ENCODE measurements at regions not wholly inside any gene's neighbourhood (a gene's known extent, or its start where the extent isn't known, plus 50 kb on each side); places are given as distances from the start of the nearest gene placed in this dataset.

DNA sequence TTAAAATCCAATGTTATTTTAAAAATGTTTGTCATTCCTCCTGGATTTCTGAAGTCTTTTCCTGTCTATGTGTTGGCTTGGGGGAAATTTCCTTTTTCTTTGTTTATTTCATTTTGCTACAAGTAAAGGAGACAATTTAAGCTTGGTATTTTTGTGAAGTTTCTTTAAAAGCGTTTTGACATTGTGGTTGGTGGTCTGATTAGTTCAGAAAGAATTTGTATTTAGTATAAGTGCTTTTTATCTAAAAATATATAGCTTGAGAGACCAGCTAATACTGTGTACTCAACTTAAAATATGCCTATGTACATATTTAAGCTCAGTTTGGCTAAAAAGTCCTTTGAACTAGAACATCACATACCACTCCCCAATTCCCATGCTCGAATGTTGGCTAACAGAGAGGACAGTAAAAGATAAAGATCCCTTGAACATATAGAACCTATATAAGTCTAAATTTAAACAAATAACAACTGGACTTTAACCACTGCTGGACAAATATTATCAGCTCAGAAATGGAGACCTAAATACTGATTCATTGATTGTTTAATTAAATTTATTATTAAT lies 237.6 kb downstream of the TLE4 start:
- TF ChIP-seq, protein P1, sequence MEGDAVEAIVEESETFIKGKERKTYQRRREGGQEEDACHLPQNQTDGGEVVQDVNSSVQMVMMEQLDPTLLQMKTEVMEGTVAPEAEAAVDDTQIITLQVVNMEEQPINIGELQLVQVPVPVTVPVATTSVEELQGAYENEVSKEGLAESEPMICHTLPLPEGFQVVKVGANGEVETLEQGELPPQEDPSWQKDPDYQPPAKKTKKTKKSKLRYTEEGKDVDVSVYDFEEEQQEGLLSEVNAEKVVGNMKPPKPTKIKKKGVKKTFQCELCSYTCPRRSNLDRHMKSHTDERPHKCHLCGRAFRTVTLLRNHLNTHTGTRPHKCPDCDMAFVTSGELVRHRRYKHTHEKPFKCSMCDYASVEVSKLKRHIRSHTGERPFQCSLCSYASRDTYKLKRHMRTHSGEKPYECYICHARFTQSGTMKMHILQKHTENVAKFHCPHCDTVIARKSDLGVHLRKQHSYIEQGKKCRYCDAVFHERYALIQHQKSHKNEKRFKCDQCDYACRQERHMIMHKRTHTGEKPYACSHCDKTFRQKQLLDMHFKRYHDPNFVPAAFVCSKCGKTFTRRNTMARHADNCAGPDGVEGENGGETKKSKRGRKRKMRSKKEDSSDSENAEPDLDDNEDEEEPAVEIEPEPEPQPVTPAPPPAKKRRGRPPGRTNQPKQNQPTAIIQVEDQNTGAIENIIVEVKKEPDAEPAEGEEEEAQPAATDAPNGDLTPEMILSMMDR (conservative IDR thresholded peaks at IDR 0.05; ENCODE audit: low read length): no peak
- no peak for TF ChIP-seq EZH2phosphoT487 (IDR thresholded peaks at IDR 0.05; ENCODE audit: borderline replicate concordance)

All from Loucy (cell line).